ENCODE measurements at regions not wholly inside any gene's neighbourhood (a gene's known extent, or its start where the extent isn't known, plus 50 kb on each side); places are given as distances from the start of the nearest gene placed in this dataset.

DNA sequence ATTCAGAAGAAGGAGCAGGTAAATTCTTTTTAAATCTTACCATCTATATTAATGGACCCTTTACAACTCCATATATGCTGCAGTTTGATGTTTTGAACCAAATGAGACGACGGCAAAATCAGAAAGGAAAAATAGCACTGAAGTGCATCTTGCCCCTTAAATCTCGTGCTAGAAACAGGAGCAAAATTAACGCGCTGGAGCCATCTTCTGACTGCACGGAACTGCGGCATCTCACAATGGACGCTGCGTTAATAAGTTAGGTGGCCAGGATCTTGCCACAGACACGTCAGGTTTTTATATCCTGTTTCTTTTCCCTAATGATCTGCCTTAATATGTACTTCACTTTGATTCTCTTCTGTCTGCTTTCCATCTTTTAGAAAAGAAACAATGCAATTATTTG is 354.5 kb downstream of the TFEC start:
- TF ChIP-seq POLR2A (IDR thresholded peaks at IDR 0.05) (no peak), CTCF (IDR thresholded peaks at IDR 0.05) (no peak)
- Histone ChIP-seq H3K27ac (no peak overlapping the region), H3K4me3 (no peak overlapping the region), H3K4me1 (replicated peaks in 1 of 2) (no peaks in the 10 kb centered on the region), H3K36me3 (replicated peaks in 1 of 2) (no peaks in the 10 kb centered on the region), H3K27me3 (no peaks in the 10 kb centered on the region), H3K9me3 (replicated peaks in 1 of 3) (no peaks in the 10 kb centered on the region)
- peak in 2 of 7 donors; percentile 2 to 15 for DNase-seq
- intact Hi-C loops (cut with DNase I), result no loop called here
- 50 to 67% (median 55%) methylated on average over 10 of the region's 10 CpGs for WGBS, 4 donors

GRCh38 chr7:115674467-115675024 is 356.0 kb downstream of the TFEC start:
- Histone ChIP-seq H3K4me3 (no peak overlapping the region), H3K36me3 (replicated peaks in 1 of 2) (no peaks in the 10 kb centered on the region), H3K4me1 (replicated peaks in 1 of 2) (no peaks in the 10 kb centered on the region), H3K27me3 (no peaks in the 10 kb centered on the region), H3K9me3 (replicated peaks in 1 of 3) (no peaks in the 10 kb centered on the region), H3K27ac (no peak overlapping the region)
- no peak for TF ChIP-seq POLR2A (IDR thresholded peaks at IDR 0.05)
- WGBS, 4 donors, result 70 to 80% (median 76%) methylated on average over 3 of the region's 3 CpGs
- no peak for DNase-seq
- intact Hi-C loops (cut with DNase I), result no loop called here

DNA sequence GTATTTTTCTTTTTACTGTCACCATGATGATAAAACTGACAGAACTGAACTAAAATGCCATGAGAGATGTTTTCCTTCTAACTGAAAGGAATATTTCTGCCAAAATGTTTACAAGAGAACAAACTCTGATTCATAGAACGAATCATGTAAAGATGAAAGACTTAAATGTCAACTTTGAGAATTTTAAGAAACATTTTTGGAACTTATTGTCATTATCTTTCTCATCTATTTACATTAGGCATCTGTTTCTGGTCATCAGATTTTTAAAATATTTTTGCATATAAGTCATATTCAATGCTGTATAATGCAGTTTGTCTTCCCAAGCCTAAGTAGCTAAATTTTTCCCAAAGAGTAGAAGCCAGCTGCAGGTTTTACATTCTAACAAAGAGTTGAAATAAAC is 358.5 kb downstream of the TFEC start:
- DNase-seq, result no peak
- intact Hi-C loops (cut with DNase I), result no loop called here
- Histone ChIP-seq H3K9me3 (replicated peaks in 1 of 3) (no peaks in the 10 kb centered on the region), H3K4me3 (no peak overlapping the region), H3K36me3 (replicated peaks in 1 of 2) (no peaks in the 10 kb centered on the region), H3K27me3 (no peaks in the 10 kb centered on the region), H3K27ac (no peak overlapping the region), H3K4me1 (replicated peaks in 1 of 2) (no peaks in the 10 kb centered on the region)
- no peak for TF ChIP-seq CTCF (IDR thresholded peaks at IDR 0.05)
- no peak for TF ChIP-seq POLR2A (IDR thresholded peaks at IDR 0.05)
- WGBS, 4 donors, result 43 to 56% (median 47%) methylated on average over 1 of the region's 1 CpG

GRCh38 chr7:115662676-115663075 is 367.9 kb downstream of the TFEC start:
- Histone ChIP-seq H3K4me3 (no peak overlapping the region), H3K9me3 (replicated peaks in 1 of 3) (no peaks in the 10 kb centered on the region), H3K4me1 (replicated peaks in 1 of 2) (no peaks in the 10 kb centered on the region), H3K36me3 (replicated peaks in 1 of 2) (no peaks in the 10 kb centered on the region), H3K27ac (no peak overlapping the region), H3K27me3 (no peaks in the 10 kb centered on the region)
- no peak for TF ChIP-seq CTCF (IDR thresholded peaks at IDR 0.05)
- TF ChIP-seq POLR2A (IDR thresholded peaks at IDR 0.05), result no peak
- no peak for DNase-seq
- intact Hi-C loops (cut with DNase I), result no loop called here

GRCh38 chr7:115662120-115662519 is 368.4 kb downstream of the TFEC start:
- WGBS, 4 donors, result 63 to 81% (median 78%) methylated on average over 2 of the region's 2 CpGs
- no peaks in the 10 kb centered on the region for H3K36me3 ChIP-seq (replicated peaks in 1 of 2)
- no peak for TF ChIP-seq POLR2A (IDR thresholded peaks at IDR 0.05)
- TF ChIP-seq CTCF (IDR thresholded peaks at IDR 0.05), result no peak
- no peak for DNase-seq
- H3K27me3 ChIP-seq, result no peaks in the 10 kb centered on the region
- no peaks in the 10 kb centered on the region for H3K9me3 ChIP-seq (replicated peaks in 1 of 3)
- H3K27ac ChIP-seq, result no peak overlapping the region
- no peak overlapping the region for H3K4me3 ChIP-seq
- intact Hi-C loops (cut with DNase I), result no loop called here
- H3K4me1 ChIP-seq (replicated peaks in 1 of 2), result no peaks in the 10 kb centered on the region
